NCI-H748 (cell line): ENCODE measurements at regions not wholly inside any gene's neighbourhood (a gene's known extent, or its start where the extent isn't known, plus 50 kb on each side); places are given as distances from the start of the nearest gene placed in this dataset.
"Not testable (repeated sequence)": the region's sequence is repeated elsewhere in the genome, so short reads cannot be mapped to it uniquely, and the experiment has no call there.

ENCODE experiments used
- DNase-seq: peaks from one replicate; lab custom pipeline; 2025; ENCODE audit not compliant: unreplicated experiment; lab: John Stamatoyannopoulos, UW

GRCh38 chrX:83077606-83078005, 430.5 kb upstream of the POU3F4 start:
- no peak for DNase-seq

GRCh38 chrX:83101961-83102360, 406.1 kb upstream of the POU3F4 start:
- DNase-seq, result no peak

- DNase-seq, result no peak
These were observed 399.8 kb upstream of the POU3F4 start for GRCh38 chrX:83108278-83108677.

GRCh38 chrX:83145876-83146275, 362.2 kb upstream of the POU3F4 start:
- peak; percentile 58 for DNase-seq

GRCh38 chrX:83160096-83160495, 348.0 kb upstream of the POU3F4 start:
- DNase-seq, result no peak

- DNase-seq, result not testable (repeated sequence)
These were observed 344.0 kb upstream of the POU3F4 start for GRCh38 chrX:83164063-83164462.

- DNase-seq, result no peak
These were observed 338.4 kb upstream of the POU3F4 start for GRCh38 chrX:83169683-83170082.

GRCh38 chrX:83185010-83185409, 323.1 kb upstream of the POU3F4 start:
- no peak for DNase-seq

GRCh38 chrX:83185887-83186286, 322.2 kb upstream of the POU3F4 start:
- no peak for DNase-seq

GRCh38 chrX:83186632-83187031, 321.5 kb upstream of the POU3F4 start:
- DNase-seq, result no peak
